ENCODE measurements at regions not wholly inside any gene's neighbourhood (a gene's known extent, or its start where the extent isn't known, plus 50 kb on each side); places are given as distances from the start of the nearest gene placed in this dataset.

GRCh38 chr2:177098001-177098613, 114.5 kb upstream of the HNRNPA3 start:
- Histone ChIP-seq H3K4me3 (ENCODE audit: low read length) (no peak overlapping the region), H3K9me3 (ENCODE audit: control insufficient read depth, low read length) (no peaks in the 10 kb centered on the region), H3K9ac (ENCODE audit: low read length) (no peak overlapping the region), H3K4me1 (ENCODE audit: control insufficient read depth, insufficient read depth, low read length) (no peaks in the 10 kb centered on the region), H3K27me3 (ENCODE audit: control insufficient read depth, insufficient read depth, low read length) (no peaks in the 10 kb centered on the region), H3K36me3 (ENCODE audit: control insufficient read depth, insufficient read depth, low read length) (no peaks in the 10 kb centered on the region)

GRCh38 chr2:177101930-177102329, 110.7 kb upstream of the HNRNPA3 start:
- no peaks in the 10 kb centered on the region for H3K36me3 ChIP-seq (ENCODE audit: control insufficient read depth, insufficient read depth, low read length)
- no peaks in the 10 kb centered on the region for H3K9me3 ChIP-seq (ENCODE audit: control insufficient read depth, low read length)

GRCh38 chr2:177106212-177106611, 106.4 kb upstream of the HNRNPA3 start:
- Histone ChIP-seq H3K4me1 (ENCODE audit: control insufficient read depth, insufficient read depth, low read length) (no peaks in the 10 kb centered on the region), H3K4me3 (ENCODE audit: low read length) (no peak overlapping the region), H3K36me3 (ENCODE audit: control insufficient read depth, insufficient read depth, low read length) (no peaks in the 10 kb centered on the region), H3K27me3 (ENCODE audit: control insufficient read depth, insufficient read depth, low read length) (no peaks in the 10 kb centered on the region), H3K9me3 (ENCODE audit: control insufficient read depth, low read length) (no peaks in the 10 kb centered on the region), H3K9ac (ENCODE audit: low read length) (no peak overlapping the region)

More at GRCh38 chr2:177101930-177102329, 110.7 kb upstream of the HNRNPA3 start:
- Histone ChIP-seq H3K4me3 (ENCODE audit: low read length) (no peak overlapping the region), H3K4me1 (ENCODE audit: control insufficient read depth, insufficient read depth, low read length) (no peaks in the 10 kb centered on the region), H3K9ac (ENCODE audit: low read length) (no peak overlapping the region), H3K27me3 (ENCODE audit: control insufficient read depth, insufficient read depth, low read length) (no peaks in the 10 kb centered on the region)

- Histone ChIP-seq H3K9ac (ENCODE audit: low read length) (no peak overlapping the region), H3K9me3 (ENCODE audit: control insufficient read depth, low read length) (no peaks in the 10 kb centered on the region), H3K4me1 (ENCODE audit: control insufficient read depth, insufficient read depth, low read length) (no peaks in the 10 kb centered on the region), H3K27me3 (ENCODE audit: control insufficient read depth, insufficient read depth, low read length) (no peaks in the 10 kb centered on the region), H3K4me3 (ENCODE audit: low read length) (no peak overlapping the region), H3K36me3 (ENCODE audit: control insufficient read depth, insufficient read depth, low read length) (no peaks in the 10 kb centered on the region)
These were observed 103.7 kb upstream of the HNRNPA3 start for GRCh38 chr2:177108890-177109289.

- H3K4me1 ChIP-seq (ENCODE audit: control insufficient read depth, insufficient read depth, low read length) = no peaks in the 10 kb centered on the region
- no peaks in the 10 kb centered on the region for H3K9me3 ChIP-seq (ENCODE audit: control insufficient read depth, low read length)
- H3K27me3 ChIP-seq (ENCODE audit: control insufficient read depth, insufficient read depth, low read length) = no peaks in the 10 kb centered on the region
- no peak overlapping the region for H3K4me3 ChIP-seq (ENCODE audit: low read length)
- H3K9ac ChIP-seq (ENCODE audit: low read length) = no peak overlapping the region
- H3K36me3 ChIP-seq (ENCODE audit: control insufficient read depth, insufficient read depth, low read length) = no peaks in the 10 kb centered on the region
These were observed 97.9 kb upstream of the HNRNPA3 start for GRCh38 chr2:177114712-177115111.

GRCh38 chr2:177117755-177118154, 94.8 kb upstream of the HNRNPA3 start:
- Histone ChIP-seq H3K4me3 (ENCODE audit: low read length) (no peak overlapping the region), H3K4me1 (ENCODE audit: control insufficient read depth, insufficient read depth, low read length) (no peaks in the 10 kb centered on the region), H3K27me3 (ENCODE audit: control insufficient read depth, insufficient read depth, low read length) (no peaks in the 10 kb centered on the region)

GRCh38 chr2:177118636-177119035, 94.0 kb upstream of the HNRNPA3 start:
- H3K36me3 ChIP-seq (ENCODE audit: control insufficient read depth, insufficient read depth, low read length) = no peaks in the 10 kb centered on the region
- no peaks in the 10 kb centered on the region for H3K9me3 ChIP-seq (ENCODE audit: control insufficient read depth, low read length)
- no peak overlapping the region for H3K4me3 ChIP-seq (ENCODE audit: low read length)
- H3K9ac ChIP-seq (ENCODE audit: low read length) = no peak overlapping the region
- H3K4me1 ChIP-seq (ENCODE audit: control insufficient read depth, insufficient read depth, low read length) = no peaks in the 10 kb centered on the region
- H3K27me3 ChIP-seq (ENCODE audit: control insufficient read depth, insufficient read depth, low read length) = no peaks in the 10 kb centered on the region

More at GRCh38 chr2:177117755-177118154, 94.8 kb upstream of the HNRNPA3 start:
- H3K9ac ChIP-seq (ENCODE audit: low read length) = no peak overlapping the region
- H3K36me3 ChIP-seq (ENCODE audit: control insufficient read depth, insufficient read depth, low read length) = no peaks in the 10 kb centered on the region
- no peaks in the 10 kb centered on the region for H3K9me3 ChIP-seq (ENCODE audit: control insufficient read depth, low read length)

- no peak overlapping the region for H3K4me3 ChIP-seq (ENCODE audit: low read length)
- no peaks in the 10 kb centered on the region for H3K27me3 ChIP-seq (ENCODE audit: control insufficient read depth, insufficient read depth, low read length)
- no peaks in the 10 kb centered on the region for H3K9me3 ChIP-seq (ENCODE audit: control insufficient read depth, low read length)
- H3K4me1 ChIP-seq (ENCODE audit: control insufficient read depth, insufficient read depth, low read length) = no peaks in the 10 kb centered on the region
- no peak overlapping the region for H3K9ac ChIP-seq (ENCODE audit: low read length)
- H3K36me3 ChIP-seq (ENCODE audit: control insufficient read depth, insufficient read depth, low read length) = no peaks in the 10 kb centered on the region
These were observed 93.5 kb upstream of the HNRNPA3 start for GRCh38 chr2:177119099-177119498.

- Histone ChIP-seq H3K27me3 (ENCODE audit: control insufficient read depth, insufficient read depth, low read length) (no peaks in the 10 kb centered on the region), H3K4me3 (ENCODE audit: low read length) (no peak overlapping the region), H3K9me3 (ENCODE audit: control insufficient read depth, low read length) (no peaks in the 10 kb centered on the region), H3K4me1 (ENCODE audit: control insufficient read depth, insufficient read depth, low read length) (no peaks in the 10 kb centered on the region), H3K36me3 (ENCODE audit: control insufficient read depth, insufficient read depth, low read length) (no peaks in the 10 kb centered on the region), H3K9ac (ENCODE audit: low read length) (no peak overlapping the region)
These were observed 89.5 kb upstream of the HNRNPA3 start for GRCh38 chr2:177123048-177123447.

GRCh38 chr2:177124371-177124770, 88.2 kb upstream of the HNRNPA3 start:
- no peak overlapping the region for H3K4me3 ChIP-seq (ENCODE audit: low read length)
- H3K9ac ChIP-seq (ENCODE audit: low read length) = no peak overlapping the region
- no peaks in the 10 kb centered on the region for H3K4me1 ChIP-seq (ENCODE audit: control insufficient read depth, insufficient read depth, low read length)
- no peaks in the 10 kb centered on the region for H3K27me3 ChIP-seq (ENCODE audit: control insufficient read depth, insufficient read depth, low read length)
- no peaks in the 10 kb centered on the region for H3K9me3 ChIP-seq (ENCODE audit: control insufficient read depth, low read length)
- H3K36me3 ChIP-seq (ENCODE audit: control insufficient read depth, insufficient read depth, low read length) = no peaks in the 10 kb centered on the region

- H3K4me3 ChIP-seq (ENCODE audit: low read length) = no peak overlapping the region
- no peaks in the 10 kb centered on the region for H3K9me3 ChIP-seq (ENCODE audit: control insufficient read depth, low read length)
- H3K4me1 ChIP-seq (ENCODE audit: control insufficient read depth, insufficient read depth, low read length) = no peaks in the 10 kb centered on the region
- no peak overlapping the region for H3K9ac ChIP-seq (ENCODE audit: low read length)
- no peaks in the 10 kb centered on the region for H3K36me3 ChIP-seq (ENCODE audit: control insufficient read depth, insufficient read depth, low read length)
- H3K27me3 ChIP-seq (ENCODE audit: control insufficient read depth, insufficient read depth, low read length) = no peaks in the 10 kb centered on the region
These were observed 84.8 kb upstream of the HNRNPA3 start for GRCh38 chr2:177127821-177128220.

GRCh38 chr2:177129610-177130009, 83.0 kb upstream of the HNRNPA3 start:
- Histone ChIP-seq H3K9ac (ENCODE audit: low read length) (no peak overlapping the region), H3K9me3 (ENCODE audit: control insufficient read depth, low read length) (no peaks in the 10 kb centered on the region), H3K4me3 (ENCODE audit: low read length) (no peak overlapping the region), H3K27me3 (ENCODE audit: control insufficient read depth, insufficient read depth, low read length) (no peaks in the 10 kb centered on the region), H3K36me3 (ENCODE audit: control insufficient read depth, insufficient read depth, low read length) (no peaks in the 10 kb centered on the region), H3K4me1 (ENCODE audit: control insufficient read depth, insufficient read depth, low read length) (no peaks in the 10 kb centered on the region)

GRCh38 chr2:177131858-177132257, 80.7 kb upstream of the HNRNPA3 start:
- no peaks in the 10 kb centered on the region for H3K27me3 ChIP-seq (ENCODE audit: control insufficient read depth, insufficient read depth, low read length)
- no peak overlapping the region for H3K9ac ChIP-seq (ENCODE audit: low read length)
- no peak overlapping the region for H3K4me3 ChIP-seq (ENCODE audit: low read length)
- H3K36me3 ChIP-seq (ENCODE audit: control insufficient read depth, insufficient read depth, low read length) = no peaks in the 10 kb centered on the region
- no peaks in the 10 kb centered on the region for H3K9me3 ChIP-seq (ENCODE audit: control insufficient read depth, low read length)
- H3K4me1 ChIP-seq (ENCODE audit: control insufficient read depth, insufficient read depth, low read length) = no peaks in the 10 kb centered on the region

All from mucosa of stomach (tissue), 1 donor.